ENCODE measurements at regions not wholly inside any gene's neighbourhood (a gene's known extent, or its start where the extent isn't known, plus 50 kb on each side); places are given as distances from the start of the nearest gene placed in this dataset.

DNA sequence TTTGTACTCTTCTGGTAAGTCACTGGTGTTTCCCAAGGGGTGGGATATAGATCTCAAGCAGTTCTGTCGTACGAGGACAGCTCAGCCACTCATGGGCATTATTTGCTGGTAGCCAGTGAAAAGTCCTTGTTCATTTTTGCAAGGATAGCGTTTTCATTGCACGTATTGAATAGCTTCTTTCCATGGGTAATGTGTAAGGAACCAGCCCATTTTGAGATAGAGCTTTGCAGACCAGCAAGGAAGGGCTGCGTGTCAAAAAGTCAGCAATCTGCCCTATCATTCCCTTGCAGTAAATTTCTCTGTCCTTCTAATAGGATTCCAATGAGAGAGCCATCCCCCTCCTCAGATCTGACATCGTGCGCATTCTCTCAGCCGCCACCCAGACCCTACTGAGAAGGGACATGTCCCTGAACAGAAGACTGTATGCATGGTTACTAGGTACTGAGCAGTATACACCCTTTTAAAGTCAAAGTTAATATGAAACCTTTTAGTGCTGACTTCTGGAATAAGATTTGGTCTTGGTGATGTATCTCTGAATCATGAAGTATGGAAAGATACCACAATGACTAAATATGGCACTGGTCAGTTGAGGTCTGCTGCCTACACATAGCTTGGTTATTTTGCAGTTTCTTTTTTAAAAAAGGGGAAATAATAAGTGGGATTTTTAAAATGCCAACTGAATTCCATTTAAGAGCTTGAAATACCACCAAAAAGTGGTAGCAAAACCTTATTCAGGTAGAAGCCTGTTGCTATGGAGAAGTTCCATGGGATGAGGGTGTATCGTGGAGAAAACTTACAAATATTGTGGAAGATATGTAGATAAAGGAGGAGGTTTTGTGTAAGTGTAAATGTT, 55.3 kb downstream of the DOP1B start:
- Histone ChIP-seq H4K5ac (ENCODE audit: insufficient read length, low read depth, low read length) (no peak overlapping the region), H2BK120ac (replicated peaks; ENCODE audit: low read depth, low read length) (no peak overlapping the region), H4K8ac (ENCODE audit: extremely low read depth, insufficient read depth, low read length) (no peak overlapping the region), H3K27ac (ENCODE audit: low read depth, low read length) (no peak overlapping the region), H2AFZ (ENCODE audit: low read length) (no peak overlapping the region), H3K4ac (replicated peaks; ENCODE audit: insufficient read length, low read depth, low read length) (no peak overlapping the region), H3K27me3 (replicated peaks in 1 of 4; ENCODE audit: control insufficient read depth in 3 of 4, extremely low read depth in 1 of 4, insufficient read depth in 3 of 4, low read length in 3 of 4) (no peaks in the 10 kb centered on the region), H3K23ac (ENCODE audit: insufficient read length) (no peak overlapping the region), H2AK5ac (ENCODE audit: low read depth, low read length) (no peak overlapping the region), H3K4me2 (ENCODE audit: insufficient read depth in 1 of 2, low read depth in 2 of 2, low read length in 2 of 2) (no peak overlapping the region), H3K9ac (replicated peaks in 1 of 4; ENCODE audit: extremely low read depth in 1 of 4, low read depth in 3 of 4, low read length in 3 of 4) (no peak overlapping the region), H3K4me1 (replicated peaks in 1 of 4; ENCODE audit: control insufficient read depth in 3 of 4, insufficient read depth in 4 of 4, low read length in 3 of 4) (peaks cover 0 to 2% (median 0%) of the 10 kb centered on the region in 4 experiments; a peak in 1 of 7 replicates), H2BK12ac (ENCODE audit: low read depth, low read length) (no peak overlapping the region), H3K36me3 (ENCODE audit: control insufficient read depth in 2 of 4, insufficient read depth in 4 of 4, low read length in 3 of 4) (no peaks in the 10 kb centered on the region), H3K56ac (replicated peaks; ENCODE audit: insufficient read length, low read depth, low read length) (no peak overlapping the region), H3K79me1 (ENCODE audit: low read depth, low read length) (no peaks in the 10 kb centered on the region), H2BK5ac (ENCODE audit: low read depth, low read length) (no peak overlapping the region), H2BK15ac (ENCODE audit: low read length) (no peak overlapping the region), H3K79me2 (ENCODE audit: control insufficient read depth in 1 of 2, insufficient read depth in 2 of 2, low read length in 2 of 2) (no peaks in the 10 kb centered on the region), H3K14ac (ENCODE audit: insufficient read length) (no peak overlapping the region), H3K23me2 (ENCODE audit: low read depth, low read length) (no peaks in the 10 kb centered on the region), H3K18ac (ENCODE audit: extremely low read depth, low read length) (no peak overlapping the region), H2BK20ac (ENCODE audit: low read length) (no peak overlapping the region), H4K20me1 (replicated peaks in 1 of 2; ENCODE audit: control insufficient read depth in 1 of 2, insufficient read depth in 2 of 2, low read length in 2 of 2) (no peaks in the 10 kb centered on the region), H3K4me3 (ENCODE audit: extremely low read depth in 1 of 4, insufficient read depth in 2 of 4, low read depth in 3 of 4, low read length in 4 of 4) (no peak overlapping the region), H3K9me3 (ENCODE audit: insufficient read depth in 2 of 2, low read depth in 1 of 2, low read length in 1 of 2) (no peaks in the 10 kb centered on the region), H4K91ac (replicated peaks; ENCODE audit: insufficient read length, low read length) (no peak overlapping the region)
- POLR2A ChIA-PET (ENCODE audit: partially characterized antibody): interaction anchor here (1.3 to 1.9 kb wide), 2 partner anchors 56 to 110 kb away, joined by 4 read pairs; no protein-coding TSS in a partner anchor
- DNase-seq (ENCODE audit: low read depth in 1 of 2, low spot score in 2 of 2): no peak
- CTCF ChIA-PET (ENCODE audit: partially characterized antibody): interaction anchor here (0.6 to 4.8 kb wide), 17 partner anchors 11 to 205 kb away, joined by 3 to 107 read pairs (median 3); partner anchors contain the start of gene MORC3
- 90 to 100% methylated on average over 1 to 9 of the region's 9 CpGs for WGBS, 2 experiments (ENCODE audit: extremely low coverage in 1 of 2, insufficient coverage in 1 of 2, insufficient read length in 1 of 2, insufficient replicate concordance in 2 of 2, low coverage in 1 of 2, low lambda C conversion rate in 2 of 2, missing lambda C conversion rate in 1 of 2)
- no peak for FAIRE-seq
- TF ChIP-seq, protein P1, sequence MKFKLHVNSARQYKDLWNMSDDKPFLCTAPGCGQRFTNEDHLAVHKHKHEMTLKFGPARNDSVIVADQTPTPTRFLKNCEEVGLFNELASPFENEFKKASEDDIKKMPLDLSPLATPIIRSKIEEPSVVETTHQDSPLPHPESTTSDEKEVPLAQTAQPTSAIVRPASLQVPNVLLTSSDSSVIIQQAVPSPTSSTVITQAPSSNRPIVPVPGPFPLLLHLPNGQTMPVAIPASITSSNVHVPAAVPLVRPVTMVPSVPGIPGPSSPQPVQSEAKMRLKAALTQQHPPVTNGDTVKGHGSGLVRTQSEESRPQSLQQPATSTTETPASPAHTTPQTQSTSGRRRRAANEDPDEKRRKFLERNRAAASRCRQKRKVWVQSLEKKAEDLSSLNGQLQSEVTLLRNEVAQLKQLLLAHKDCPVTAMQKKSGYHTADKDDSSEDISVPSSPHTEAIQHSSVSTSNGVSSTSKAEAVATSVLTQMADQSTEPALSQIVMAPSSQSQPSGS (IDR thresholded peaks at IDR 0.05; ENCODE audit: low read length): no peak
- TF ChIP-seq EGR1 (IDR thresholded peaks at IDR 0.05; ENCODE audit: borderline replicate concordance, low read depth, low read length) (no peak), SIX5 (IDR thresholded peaks at IDR 0.05; ENCODE audit: low read depth, low read length) (no peak), SUZ12 (IDR thresholded peaks at IDR 0.05; ENCODE audit: low read length) (no peak), GABPA (IDR thresholded peaks at IDR 0.05; ENCODE audit: borderline replicate concordance, insufficient read depth, low read length) (no peak), EZH2 (IDR thresholded peaks at IDR 0.05; ENCODE audit: low read depth, low read length, severe bottlenecking) (no peak), ZNF274 (IDR thresholded peaks at IDR 0.05; ENCODE audit: borderline replicate concordance, extremely low read depth, low read length) (no peak), FOSL1 (IDR thresholded peaks at IDR 0.05; ENCODE audit: insufficient read depth, low read depth, low read length) (no peak), KDM4A (IDR thresholded peaks at IDR 0.05; ENCODE audit: low read depth, low read length, severe bottlenecking) (no peak), KDM1A (IDR thresholded peaks at IDR 0.05; ENCODE audit: borderline replicate concordance, low read length) (no peak), SP2 (IDR thresholded peaks at IDR 0.05; ENCODE audit: low read length) (no peak)

Data from H1 (cell line).